Mesenteric fat pad (tissue), 1 donor: ENCODE measurements at regions not wholly inside any gene's neighbourhood (a gene's known extent, or its start where the extent isn't known, plus 50 kb on each side); places are given as distances from the start of the nearest gene placed in this dataset.

Source experiments
- DNase-seq: peaks from one replicate; pipeline ENCODE4 v3.0.0-alpha.2; 2020; ENCODE audit warnings: low spot score
- donor health status: DM: yes; HTN: yes; CAD: no.

- no peak for DNase-seq
These were observed 147.9 kb upstream of the LUZP2 start for GRCh38 chr11:24348908-24349307.

GRCh38 chr11:24351179-24351578 lies 145.7 kb upstream of the LUZP2 start:
- no peak for DNase-seq

GRCh38 chr11:24356501-24356900 lies 140.4 kb upstream of the LUZP2 start:
- DNase-seq, result no peak

- no peak for DNase-seq
These were observed 139.0 kb upstream of the LUZP2 start for GRCh38 chr11:24357620-24358410.

GRCh38 chr11:24372491-24372890 lies 124.4 kb upstream of the LUZP2 start:
- DNase-seq, result no peak

- no peak for DNase-seq
These were observed 123.3 kb upstream of the LUZP2 start for GRCh38 chr11:24373516-24373915.

GRCh38 chr11:24375351-24375750 lies 121.5 kb upstream of the LUZP2 start:
- no peak for DNase-seq

GRCh38 chr11:24375931-24376330 lies 120.9 kb upstream of the LUZP2 start:
- no peak for DNase-seq

GRCh38 chr11:24383137-24383536 lies 113.7 kb upstream of the LUZP2 start:
- no peak for DNase-seq

- no peak for DNase-seq
These were observed 112.6 kb upstream of the LUZP2 start for GRCh38 chr11:24384240-24384639.

GRCh38 chr11:24386546-24387397 lies 110.1 kb upstream of the LUZP2 start:
- DNase-seq, result no peak

- DNase-seq, result no peak
These were observed 107.3 kb upstream of the LUZP2 start for GRCh38 chr11:24389575-24389974.

GRCh38 chr11:24390016-24390415 lies 106.8 kb upstream of the LUZP2 start:
- no peak for DNase-seq

- no peak for DNase-seq
These were observed 106.1 kb upstream of the LUZP2 start for GRCh38 chr11:24390762-24391161.

- no peak for DNase-seq
These were observed 105.7 kb upstream of the LUZP2 start for GRCh38 chr11:24391167-24391566.

GRCh38 chr11:24400059-24400665 lies 96.7 kb upstream of the LUZP2 start:
- no peak for DNase-seq

GRCh38 chr11:24406389-24406788 lies 90.5 kb upstream of the LUZP2 start:
- DNase-seq, result no peak

GRCh38 chr11:24406980-24407379 lies 89.9 kb upstream of the LUZP2 start:
- no peak for DNase-seq

GRCh38 chr11:24407733-24408132 lies 89.1 kb upstream of the LUZP2 start:
- no peak for DNase-seq

- DNase-seq, result no peak
These were observed 88.7 kb upstream of the LUZP2 start for GRCh38 chr11:24408202-24408601.

GRCh38 chr11:24411791-24412190 lies 85.1 kb upstream of the LUZP2 start:
- DNase-seq, result no peak

- DNase-seq, result no peak
These were observed 84.1 kb upstream of the LUZP2 start for GRCh38 chr11:24412722-24413121.
